H1 (cell line): ENCODE measurements at regions not wholly inside any gene's neighbourhood (a gene's known extent, or its start where the extent isn't known, plus 50 kb on each side); places are given as distances from the start of the nearest gene placed in this dataset.

Source experiments
- RAD21 ChIP-seq, 2 experiments: IDR thresholded peaks in 1 of 2; conservative IDR thresholded peaks in 1 of 2; 2 replicates each; pipeline ENCODE4 v1.6.1; 2011; ENCODE audit warnings: low read depth in 2 of 2, low read length in 2 of 2, improper control_type of control experiment in 1 of 2, inconsistent platforms in 1 of 2, mild to moderate bottlenecking in 1 of 2, moderate library complexity in 1 of 2
- TCF12 ChIP-seq: IDR thresholded peaks from 2 replicates; pipeline ENCODE4 v1.6.1; 2011; ENCODE audit warnings: low read depth, mild to moderate bottlenecking, low read length

- TF ChIP-seq RAD21 (IDR thresholded peaks at IDR 0.05 in 1 of 2, conservative IDR thresholded peaks at IDR 0.05 in 1 of 2; ENCODE audit: low read depth in 2 of 2, low read length in 2 of 2) (no peak), TCF12 (no peak)
Observed at GRCh38 chr13:19089315-19089714, 92.3 kb downstream of the TUBA3C start.
